ENCODE measurements at regions not wholly inside any gene's neighbourhood (a gene's known extent, or its start where the extent isn't known, plus 50 kb on each side); places are given as distances from the start of the nearest gene placed in this dataset.

GRCh38 chr6:99017150-99017549 is 69.4 kb upstream of the FBXL4 start:
- DNase-seq (ENCODE audit: low spot score), result no peak
- Histone ChIP-seq H3K4me3 (no peak overlapping the region), H3K27ac (no peak overlapping the region)
- TF ChIP-seq CTCF (IDR thresholded peaks at IDR 0.05), result no peak

- Histone ChIP-seq H3K27ac (no peak overlapping the region), H3K4me3 (no peak overlapping the region)
- no peak for TF ChIP-seq CTCF (IDR thresholded peaks at IDR 0.05)
- DNase-seq (ENCODE audit: low spot score), result no peak
Measured at GRCh38 chr6:99016355-99016754, 68.6 kb upstream of the FBXL4 start.

GRCh38 chr6:99014061-99014460 is 66.3 kb upstream of the FBXL4 start:
- TF ChIP-seq CTCF (IDR thresholded peaks at IDR 0.05), result no peak
- no peak for DNase-seq (ENCODE audit: low spot score)
- no peak overlapping the region for H3K27ac ChIP-seq
- no peak overlapping the region for H3K4me3 ChIP-seq

- no peak for TF ChIP-seq CTCF (IDR thresholded peaks at IDR 0.05)
Measured at GRCh38 chr6:99013661-99014060, 65.9 kb upstream of the FBXL4 start.

GRCh38 chr6:99013145-99013544 is 65.4 kb upstream of the FBXL4 start:
- no peak for TF ChIP-seq CTCF (IDR thresholded peaks at IDR 0.05)
- Histone ChIP-seq H3K4me3 (no peak overlapping the region), H3K27ac (no peak overlapping the region)
- no peak for DNase-seq (ENCODE audit: low spot score)

More at GRCh38 chr6:99013661-99014060, 65.9 kb upstream of the FBXL4 start:
- no peak overlapping the region for H3K4me3 ChIP-seq
- DNase-seq (ENCODE audit: low spot score), result no peak
- H3K27ac ChIP-seq, result no peak overlapping the region

- Histone ChIP-seq H3K4me3 (no peak overlapping the region), H3K27ac (no peak overlapping the region)
- no peak for TF ChIP-seq CTCF (IDR thresholded peaks at IDR 0.05)
- DNase-seq (ENCODE audit: low spot score), result no peak
Measured at GRCh38 chr6:99011151-99011550, 63.4 kb upstream of the FBXL4 start.

- no peak for DNase-seq (ENCODE audit: low spot score)
- Histone ChIP-seq H3K4me3 (no peak overlapping the region), H3K27ac (no peak overlapping the region)
- TF ChIP-seq CTCF (IDR thresholded peaks at IDR 0.05), result no peak
Measured at GRCh38 chr6:99002831-99003230, 55.1 kb upstream of the FBXL4 start.
